Small intestine (tissue), 7 donors: ENCODE measurements at regions not wholly inside any gene's neighbourhood (a gene's known extent, or its start where the extent isn't known, plus 50 kb on each side); places are given as distances from the start of the nearest gene placed in this dataset.

ENCODE experiments used
- DNase-seq, 2 donors: peaks; one replicate each; pipeline versions ENCODE4 v3.0.0 to v3.0.0-alpha.2; 2013
- FAIRE-seq: peaks from 2 replicates; lab custom pipeline; 2012; peaks lifted over from hg19 to GRCh38; lab: Jason Lieb, UNC
- H3K27ac ChIP-seq, 3 donors: one replicate each; pipeline ENCODE4 v1.5.1; 2013; ENCODE audit warnings: low read length in 2 of 3, mild to moderate bottlenecking in 2 of 3, control low read depth in 1 of 3, inconsistent platforms in 1 of 3, low read depth in 1 of 3, moderate library complexity in 1 of 3
- H3K27me3 ChIP-seq, 3 donors: one replicate each; pipeline ENCODE4 v1.6.1; 2013; ENCODE audit warnings: low read length in 3 of 3, inconsistent platforms in 1 of 3; ENCODE audit not compliant: control insufficient read depth in 3 of 3, insufficient read depth in 3 of 3
- H3K36me3 ChIP-seq, 3 donors: one replicate each; pipeline ENCODE4 v1.6.1; 2013; ENCODE audit warnings: low read length in 3 of 3, inconsistent platforms in 1 of 3, low read depth in 1 of 3, mild to moderate bottlenecking in 1 of 3, moderate library complexity in 1 of 3; ENCODE audit not compliant: control insufficient read depth in 3 of 3, insufficient read depth in 2 of 3
- H3K4me1 ChIP-seq, 3 donors: one replicate each; pipeline ENCODE4 v1.6.1; 2013; ENCODE audit warnings: low read length in 2 of 3, inconsistent platforms in 1 of 3, low read depth in 1 of 3, mild to moderate bottlenecking in 1 of 3, moderate library complexity in 1 of 3; ENCODE audit not compliant: control insufficient read depth in 3 of 3, insufficient read depth in 2 of 3
- H3K4me3 ChIP-seq, 3 donors: one replicate each; pipeline ENCODE4 v1.5.1; 2013; ENCODE audit warnings: low read length in 3 of 3, control low read depth in 1 of 3, inconsistent platforms in 1 of 3, low read depth in 1 of 3, mild to moderate bottlenecking in 1 of 3, moderate library complexity in 1 of 3
- H3K9me3 ChIP-seq, 2 donors: one replicate each; pipeline ENCODE4 v1.6.1; 2013; ENCODE audit warnings: low read depth in 1 of 2, low read length in 1 of 2; ENCODE audit not compliant: control insufficient read depth in 2 of 2, insufficient read depth in 1 of 2
- WGBS, 3 donors: extraction: QIAGEN DNeasy Blood & Tissue Kit; methylation state at CpG; one replicate each; pipeline ENCODE4 v1.1.7; 2013; 5-methylcytosine and 5-hydroxymethylcytosine counted together
- donor health status: healthy with polysubstance abuse.
- donor health status: control.
- donor health status: control.
- donor health status: Bipolar disorder and iron deficiency.
- donor health status: healthy.

DNA sequence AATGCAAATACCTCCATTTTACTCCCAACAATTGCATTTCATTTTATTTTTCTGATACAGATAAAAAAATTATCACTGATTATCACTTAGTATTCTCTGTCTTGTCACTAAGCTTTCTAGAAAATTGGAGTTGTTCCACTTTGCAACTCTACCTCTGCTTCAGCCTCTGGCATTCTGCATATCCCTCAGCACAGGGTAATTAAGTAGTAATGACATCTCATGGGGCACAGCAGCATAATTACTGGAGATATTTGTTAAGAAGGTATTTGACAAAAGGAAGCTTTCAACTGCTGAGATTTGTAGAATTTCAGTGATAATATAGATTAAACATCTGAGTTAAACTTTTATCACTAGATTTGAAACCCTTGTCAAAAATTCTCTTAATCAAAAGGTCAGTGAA, 446.2 kb downstream of the HTR1A start:
- DNase-seq (no peak), FAIRE-seq (no peak)
- Histone ChIP-seq H3K9me3 (no peaks in the 10 kb centered on the region), H3K36me3 (no peaks in the 10 kb centered on the region), H3K27ac (no peak overlapping the region), H3K4me3 (no peak overlapping the region), H3K27me3 (no peaks in the 10 kb centered on the region), H3K4me1 (no peaks in the 10 kb centered on the region)

DNA sequence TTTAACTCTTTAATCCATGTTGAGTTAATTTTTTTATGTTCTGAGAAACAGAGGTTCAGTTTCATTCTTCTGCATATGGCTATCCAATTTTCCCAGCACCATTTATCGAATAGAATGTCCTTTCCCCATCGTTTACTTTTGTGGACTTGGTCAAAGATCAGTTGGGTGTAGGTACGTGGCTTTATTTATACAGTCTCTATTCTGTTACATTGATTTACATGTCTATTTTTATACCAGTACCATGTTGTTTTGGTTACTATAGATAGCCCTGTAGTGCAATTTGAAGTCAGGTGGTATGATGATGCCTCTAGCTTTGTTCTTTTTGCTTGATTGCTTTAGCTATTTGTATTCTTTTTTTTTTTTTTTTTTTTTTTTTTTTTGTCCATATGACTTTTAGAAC, 462.0 kb downstream of the HTR1A start:
- Histone ChIP-seq H3K9me3 (no peaks in the 10 kb centered on the region), H3K4me3 (no peak overlapping the region), H3K27ac (no peak overlapping the region), H3K27me3 (no peaks in the 10 kb centered on the region), H3K4me1 (no peaks in the 10 kb centered on the region), H3K36me3 (no peaks in the 10 kb centered on the region)
- 25 to 55% (median 43%) methylated on average over 3 of the region's 3 CpGs for WGBS, 3 donors
- FAIRE-seq (no peak), DNase-seq (no peak)

DNA sequence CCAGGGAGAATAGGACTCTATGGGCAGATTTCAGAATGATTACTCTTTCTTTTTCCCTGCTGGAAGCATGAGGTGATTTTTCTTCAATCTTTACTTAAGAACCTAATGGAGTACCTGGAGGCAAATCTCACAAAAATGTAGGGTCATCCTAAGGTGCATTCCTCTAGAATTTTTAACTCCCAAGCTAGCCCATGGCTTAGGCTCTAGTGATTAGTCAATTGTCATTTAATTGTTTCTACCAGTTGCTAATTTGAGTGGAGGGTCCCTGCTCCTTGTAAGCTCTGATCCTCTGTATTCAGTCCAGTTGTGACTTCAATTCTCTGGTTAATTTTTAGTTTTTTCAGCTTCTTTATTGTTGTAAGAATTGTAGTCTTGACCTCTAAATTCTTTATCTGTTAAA, 467.0 kb downstream of the HTR1A start:
- Histone ChIP-seq H3K9me3 (no peaks in the 10 kb centered on the region), H3K27me3 (no peaks in the 10 kb centered on the region), H3K4me3 (no peak overlapping the region), H3K27ac (no peak overlapping the region), H3K36me3 (no peaks in the 10 kb centered on the region), H3K4me1 (no peaks in the 10 kb centered on the region)
- DNase-seq (no peak), FAIRE-seq (no peak)

DNA sequence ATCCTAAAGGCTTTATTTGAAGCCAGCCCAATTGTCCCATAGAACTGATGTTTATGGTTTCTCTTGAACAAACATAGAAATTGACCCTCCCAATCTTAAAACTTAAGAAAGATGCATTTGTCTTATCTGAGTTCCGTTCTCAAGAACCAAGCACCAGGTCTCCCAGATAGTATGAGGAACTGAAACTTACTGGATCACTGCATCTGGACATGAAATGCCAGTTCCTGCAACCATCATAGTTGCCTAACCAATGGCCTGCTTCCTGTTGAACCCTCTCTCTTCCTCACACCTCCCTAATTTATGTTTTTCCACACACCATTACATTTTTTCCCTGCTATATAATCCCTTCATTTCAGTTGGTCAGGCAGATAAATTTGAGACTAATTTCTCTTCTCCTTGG, 478.9 kb downstream of the HTR1A start:
- DNase-seq (no peak), FAIRE-seq (no peak)
- no peaks in the 10 kb centered on the region for H3K27me3 ChIP-seq
- H3K27ac ChIP-seq: no peak overlapping the region
- 68 to 86% (median 71%) methylated on average over 1 of the region's 1 CpG for WGBS, 3 donors
- H3K36me3 ChIP-seq: no peaks in the 10 kb centered on the region
- H3K4me3 ChIP-seq: no peak overlapping the region
- H3K9me3 ChIP-seq: no peaks in the 10 kb centered on the region
- no peaks in the 10 kb centered on the region for H3K4me1 ChIP-seq

DNA sequence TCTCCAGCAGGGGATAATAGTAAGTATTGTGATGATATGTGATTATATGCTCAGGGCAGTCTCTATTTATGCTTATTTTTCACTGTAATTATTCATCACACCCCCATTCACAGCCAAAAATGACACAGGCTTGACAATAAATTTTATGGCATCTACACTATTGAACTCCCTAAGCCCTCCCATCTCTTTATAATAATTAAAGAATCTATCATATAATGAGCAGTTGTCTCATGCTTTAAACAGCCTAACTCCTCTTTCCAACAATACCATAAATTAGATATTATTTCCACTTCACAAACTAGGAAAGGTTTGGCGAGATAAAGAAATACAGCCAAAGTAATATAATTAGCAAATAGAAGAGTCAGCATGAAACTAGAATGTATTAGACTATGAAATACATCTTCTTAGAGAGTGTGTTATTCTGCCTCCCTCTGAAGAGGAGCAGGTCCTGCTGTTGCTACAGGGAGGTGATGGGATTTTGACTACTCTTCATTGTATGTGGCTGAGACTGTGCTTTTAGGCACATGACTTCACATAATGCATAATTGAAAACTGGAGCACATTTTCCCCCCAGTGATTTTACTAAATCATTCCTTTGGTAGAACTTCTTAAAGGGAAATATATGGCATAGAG, 488.8 kb downstream of the HTR1A start:
- Histone ChIP-seq H3K27me3 (no peaks in the 10 kb centered on the region), H3K4me1 (no peaks in the 10 kb centered on the region), H3K9me3 (peaks cover 0 to 3% of the 10 kb centered on the region in 2 donors), H3K36me3 (no peaks in the 10 kb centered on the region), H3K4me3 (no peak overlapping the region), H3K27ac (no peak overlapping the region)
- whole genome bisulfite sequencing, 3 donors: 71 to 90% (median 86%) methylated on average over 1 of the region's 1 CpG
- no peak for DNase-seq
- FAIRE-seq: no peak

DNA sequence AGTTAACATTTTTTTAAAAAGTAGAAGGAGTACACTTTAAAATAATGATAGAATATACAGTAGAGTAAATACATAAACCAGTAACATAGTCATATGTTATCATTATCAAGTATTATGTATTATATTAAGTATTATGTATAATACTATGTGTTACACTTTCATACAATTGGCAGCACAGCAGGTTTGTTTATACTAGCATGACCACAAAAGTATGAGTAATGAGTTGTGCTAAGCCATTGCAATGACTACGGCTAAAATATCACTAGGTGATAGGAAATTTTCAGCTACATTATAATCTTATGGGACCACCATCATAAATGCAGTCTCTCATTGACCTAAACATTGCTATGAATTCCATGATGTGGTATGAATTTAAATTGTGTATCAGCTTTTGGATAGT, 506.0 kb downstream of the HTR1A start:
- Histone ChIP-seq H3K27me3 (no peaks in the 10 kb centered on the region), H3K36me3 (no peaks in the 10 kb centered on the region), H3K4me1 (no peaks in the 10 kb centered on the region), H3K4me3 (no peak overlapping the region), H3K9me3 (peaks cover 0 to 3% of the 10 kb centered on the region in 2 donors), H3K27ac (no peak overlapping the region)
- FAIRE-seq: no peak
- DNase-seq: no peak
- 83 to 89% (median 87%) methylated on average over 1 of the region's 1 CpG for WGBS, 3 donors

DNA sequence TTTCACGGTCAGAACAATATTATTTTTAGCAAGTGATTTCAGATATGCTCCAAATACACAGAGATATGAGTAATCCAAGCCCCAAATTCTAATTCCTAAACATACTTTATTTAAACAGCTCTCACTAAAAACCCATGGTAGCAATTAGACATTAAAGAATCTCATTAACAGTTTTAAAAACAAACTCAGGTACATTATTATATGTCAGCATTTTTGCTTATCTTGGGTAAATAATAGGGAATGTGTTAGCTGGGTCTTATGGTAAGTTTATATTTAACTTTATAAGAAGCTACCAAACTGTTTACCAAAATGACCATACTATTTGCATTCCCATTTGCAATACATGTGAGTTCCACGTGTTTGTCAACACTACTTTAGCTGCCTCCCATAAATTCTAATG, 511.1 kb downstream of the HTR1A start:
- DNase-seq (no peak), FAIRE-seq (no peak)
- Histone ChIP-seq H3K27ac (no peak overlapping the region), H3K4me1 (no peaks in the 10 kb centered on the region), H3K27me3 (no peaks in the 10 kb centered on the region), H3K9me3 (no peaks in the 10 kb centered on the region), H3K36me3 (no peaks in the 10 kb centered on the region), H3K4me3 (no peak overlapping the region)
- WGBS, 3 donors: 20 to 38% (median 38%) methylated on average over 2 of the region's 2 CpGs

DNA sequence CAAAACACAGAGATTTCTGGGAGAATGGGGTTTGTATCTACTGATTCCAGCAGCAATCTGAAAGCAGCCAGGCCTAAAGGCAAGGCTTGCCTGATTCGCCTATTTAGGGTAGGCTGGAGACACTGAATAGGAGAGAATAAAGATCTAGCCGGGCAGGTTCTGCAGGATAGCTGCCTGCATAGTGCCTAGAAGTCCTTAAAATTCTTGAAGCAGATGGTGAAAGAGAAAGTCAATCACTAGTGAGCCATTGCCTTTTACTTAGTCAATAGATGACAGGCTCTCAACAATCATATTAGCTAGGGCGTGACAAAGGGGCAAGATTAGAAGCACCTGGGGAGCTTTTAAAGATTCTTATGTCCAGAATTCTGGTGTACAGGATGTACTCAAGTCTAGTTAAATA, 522.7 kb downstream of the HTR1A start:
- DNase-seq (no peak), FAIRE-seq (no peak)
- no peaks in the 10 kb centered on the region for H3K9me3 ChIP-seq
- H3K36me3 ChIP-seq: no peaks in the 10 kb centered on the region
- no peaks in the 10 kb centered on the region for H3K27me3 ChIP-seq
- WGBS, 3 donors: 63 to 74% (median 65%) methylated on average over 3 of the region's 3 CpGs
- H3K27ac ChIP-seq: no peak overlapping the region
- no peak overlapping the region for H3K4me3 ChIP-seq
- no peaks in the 10 kb centered on the region for H3K4me1 ChIP-seq

DNA sequence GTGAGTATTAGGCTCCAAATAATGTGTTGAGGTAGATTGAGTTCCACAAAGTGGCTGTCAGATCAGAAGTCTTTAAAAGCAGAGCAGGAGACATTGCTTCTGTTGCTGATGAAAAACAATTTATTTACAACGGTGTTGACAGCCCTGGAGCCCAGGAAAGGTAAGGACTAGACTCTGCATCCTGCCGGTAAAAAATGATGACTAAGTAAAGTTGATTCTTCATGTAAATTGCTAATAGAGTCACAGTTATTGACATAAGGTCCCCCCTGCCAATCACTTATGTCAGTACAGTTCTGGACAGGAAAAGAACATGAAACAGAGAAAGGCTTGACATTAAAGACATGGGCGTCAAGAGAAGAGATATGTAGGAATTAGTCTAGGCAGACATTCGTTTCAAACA, 552.5 kb downstream of the HTR1A start:
- Histone ChIP-seq H3K27me3 (no peaks in the 10 kb centered on the region), H3K27ac (no peak overlapping the region), H3K36me3 (no peaks in the 10 kb centered on the region), H3K4me3 (no peak overlapping the region), H3K4me1 (no peaks in the 10 kb centered on the region), H3K9me3 (no peaks in the 10 kb centered on the region)
- DNase-seq (no peak), FAIRE-seq (no peak)
- WGBS, 3 donors: 73 to 74% (median 74%) methylated on average over 4 of the region's 4 CpGs
